GM23248 (cell line): ENCODE measurements at regions not wholly inside any gene's neighbourhood (a gene's known extent, or its start where the extent isn't known, plus 50 kb on each side); places are given as distances from the start of the nearest gene placed in this dataset.

Experiments
- EZH2 ChIP-seq: fragments of 200-600 bp; sonication (generic); IDR thresholded peaks from 2 replicates; pipeline ENCODE4 v1.6.1; 2018; ENCODE audit warnings: antibody characterized with exemption, mild to moderate bottlenecking; ENCODE audit not compliant: insufficient read depth, poor library complexity, severe bottlenecking
- EZH2phosphoT487 ChIP-seq: fragments of 200-600 bp; sonication (generic); IDR thresholded peaks from 2 replicates; pipeline ENCODE4 v1.6.1; 2018; ENCODE audit warnings: antibody characterized with exemption, moderate library complexity, mild to moderate bottlenecking, low read depth; ENCODE audit not compliant: insufficient read depth

- TF ChIP-seq EZH2 (no peak), EZH2phosphoT487 (no peak)
Observed at GRCh38 chr4:184534511-184535391, 60.4 kb upstream of the IRF2 start.
